CD4-positive, alpha-beta T cell (primary cell): ENCODE measurements at regions not wholly inside any gene's neighbourhood (a gene's known extent, or its start where the extent isn't known, plus 50 kb on each side); places are given as distances from the start of the nearest gene placed in this dataset.
"Not testable (repeated sequence)": the region's sequence is repeated elsewhere in the genome, so short reads cannot be mapped to it uniquely, and the experiment has no call there.

Source experiments
- ATAC-seq: fragments of 200-7000 bp; cut with Tn5 transposase; one replicate; pipeline ENCODE4 v1.10.0; 2022; ENCODE audit warnings: mild to moderate bottlenecking; ENCODE audit not compliant: poor library complexity
- CTCF ChIA-PET: fragments of 350-600 bp; sonication (Branson Sonifier 250); formaldehyde crosslinking; loops from one replicate; lab custom pipeline; 2021; ENCODE audit warnings: antibody characterized with exemption, inconsistent platforms; lab: Charles Lee
- POLR2A ChIA-PET: fragments of 350-600 bp; sonication (Branson Sonifier 250); formaldehyde crosslinking; loops from one replicate; lab custom pipeline; 2021; ENCODE audit warnings: antibody characterized with exemption, inconsistent platforms; lab: Charles Lee
- DNase-seq, 14 experiments: peaks; one replicate each; pipeline ENCODE4 v3.0.0-alpha.2; 2013 to 2020; ENCODE audit warnings: mixed read lengths in 2 of 14
- H3K27ac ChIP-seq, 2 donors: one replicate each; pipeline versions ENCODE4 v1.5.1 to v1.7.0; 2013; ENCODE audit warnings: low read length in 2 of 2, low read depth in 1 of 2, mild to moderate bottlenecking in 1 of 2
- H3K27me3 ChIP-seq, 2 experiments: 1 replicate in 1 of 2; 2 replicates in 1 of 2; pipeline versions ENCODE4 v1.6.1 to v1.7.0; 2013; ENCODE audit warnings: low read length in 2 of 2, control low read depth in 1 of 2, mild to moderate bottlenecking in 1 of 2, moderate library complexity in 1 of 2; ENCODE audit not compliant: insufficient read depth in 2 of 2, control insufficient read depth in 1 of 2
- H3K36me3 ChIP-seq: one replicate; pipeline ENCODE4 v1.6.1; 2013; ENCODE audit warnings: low read length, control low read depth; ENCODE audit not compliant: insufficient read depth
- H3K4me1 ChIP-seq: one replicate; pipeline ENCODE4 v1.6.1; 2013; ENCODE audit warnings: low read length, control low read depth; ENCODE audit not compliant: insufficient read depth
- H3K4me3 ChIP-seq: one replicate; pipeline ENCODE4 v1.5.1; 2013; ENCODE audit warnings: mild to moderate bottlenecking, low read length, moderate library complexity
- H3K9me3 ChIP-seq, 2 experiments: 1 replicate in 1 of 2; 2 replicates in 1 of 2; pipeline versions ENCODE4 v1.6.1 to v1.7.0; 2013; ENCODE audit warnings: low read length in 2 of 2, mild to moderate bottlenecking in 2 of 2, control low read depth in 1 of 2, moderate library complexity in 1 of 2; ENCODE audit not compliant: control insufficient read depth in 1 of 2, insufficient read depth in 1 of 2
- H3K27ac Mint-ChIP-seq: one replicate; pipeline ENCODE4 v1.8.0; 2020; ENCODE audit warnings: mixed read lengths
- H3K27me3 Mint-ChIP-seq: one replicate; pipeline ENCODE4 v1.8.0; 2021; ENCODE audit warnings: mixed read lengths
- H3K36me3 Mint-ChIP-seq: one replicate; pipeline ENCODE4 v1.8.0; 2021; ENCODE audit warnings: low read depth, mixed read lengths
- H3K4me1 Mint-ChIP-seq: one replicate; pipeline ENCODE4 v1.8.0; 2021; ENCODE audit warnings: low read depth, mixed read lengths
- H3K4me3 Mint-ChIP-seq: one replicate; pipeline ENCODE4 v1.8.0; 2020; ENCODE audit warnings: mild to moderate bottlenecking, mixed read lengths
- H3K9me3 Mint-ChIP-seq: one replicate; pipeline ENCODE4 v1.8.0; 2020; ENCODE audit warnings: mixed read lengths
- CTCF ChIP-seq: fragments of 200-600 bp; IDR thresholded peaks from one replicate; pipeline ENCODE4 v1.8.0; 2022; ENCODE audit warnings: antibody characterized with exemption, mild to moderate bottlenecking
- intact Hi-C, 2 experiments: fragments of 100-400 bp; cut with DNase I in 1 of 2; cut with micrococcal nuclease in 1 of 2; formaldehyde crosslinking; loops; one replicate each; pipeline versions ENCODE4 v1.15.1 to v1.9.0; 2023 to 2025; cut with DNase I, micrococcal nuclease

GRCh38 chr12:25686351-25686750 is 133.3 kb upstream of the LMNTD1 start:
- Mint-ChIP-seq H3K27ac (no peak overlapping the region), H3K4me1 (no peaks in the 10 kb centered on the region), H3K9me3 (no peaks in the 10 kb centered on the region), H3K36me3 (no peaks in the 10 kb centered on the region), H3K4me3 (no peak overlapping the region), H3K27me3 (no peaks in the 10 kb centered on the region)
- Histone ChIP-seq H3K27me3 (no peaks in the 10 kb centered on the region), H3K9me3 (peaks cover 0 to 8% of the 10 kb centered on the region in 2 experiments), H3K36me3 (no peaks in the 10 kb centered on the region), H3K4me1 (no peaks in the 10 kb centered on the region), H3K27ac (no peak overlapping the region), H3K4me3 (no peak overlapping the region)
- POLR2A ChIA-PET, result no interaction called here
- CTCF ChIA-PET, result no interaction called here
- ATAC-seq (no peak), DNase-seq (no peak)
- TF ChIP-seq CTCF, result no peak
- intact Hi-C loops, result no loop called here

DNA sequence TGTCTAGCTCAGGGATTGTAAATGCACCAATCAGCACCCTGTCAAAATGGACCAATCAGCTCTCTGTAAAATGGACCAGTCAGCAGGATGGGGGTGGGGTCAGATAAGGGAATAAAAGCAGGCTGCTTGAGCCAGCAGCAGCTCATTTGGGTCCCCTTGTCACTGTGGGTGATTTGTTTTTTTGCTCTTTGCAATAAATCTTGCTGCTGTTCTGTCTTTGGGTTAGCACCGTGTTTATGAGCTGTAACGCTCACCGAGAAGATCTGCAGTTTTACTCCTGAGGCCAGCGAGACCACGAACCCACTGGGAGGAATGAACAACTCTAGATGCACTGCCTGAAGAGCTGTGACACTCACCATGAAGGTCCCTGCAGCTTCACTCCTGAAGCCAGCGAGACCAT is 134.1 kb upstream of the LMNTD1 start:
- no peak overlapping the region for H3K27ac Mint-ChIP-seq
- intact Hi-C loops, result no loop called here
- H3K27me3 Mint-ChIP-seq, result no peaks in the 10 kb centered on the region
- no peaks in the 10 kb centered on the region for H3K36me3 ChIP-seq
- CTCF ChIA-PET, result no interaction called here
- H3K27ac ChIP-seq, result no peak overlapping the region
- peaks cover 0 to 8% of the 10 kb centered on the region in 2 experiments for H3K9me3 ChIP-seq
- no peak for ATAC-seq
- H3K4me3 ChIP-seq, result no peak overlapping the region
- POLR2A ChIA-PET, result no interaction called here
- TF ChIP-seq CTCF, result no peak
- H3K4me3 Mint-ChIP-seq, result no peak overlapping the region
- H3K9me3 Mint-ChIP-seq, result no peaks in the 10 kb centered on the region
- H3K4me1 Mint-ChIP-seq, result no peaks in the 10 kb centered on the region
- no peaks in the 10 kb centered on the region for H3K27me3 ChIP-seq
- H3K36me3 Mint-ChIP-seq, result no peaks in the 10 kb centered on the region
- no peaks in the 10 kb centered on the region for H3K4me1 ChIP-seq
- DNase-seq, result no peak

- H3K27ac Mint-ChIP-seq, H3K4me3 ChIP-seq, H3K27me3 Mint-ChIP-seq, H3K4me1 ChIP-seq, H3K36me3 Mint-ChIP-seq, H3K36me3 ChIP-seq, POLR2A ChIA-PET, intact Hi-C loops, H3K27me3 ChIP-seq, DNase-seq, H3K4me1 Mint-ChIP-seq, H3K9me3 ChIP-seq, H3K4me3 Mint-ChIP-seq, CTCF ChIA-PET, H3K27ac ChIP-seq, H3K9me3 Mint-ChIP-seq, ATAC-seq: not testable (repeated sequence)
Observed at GRCh38 chr12:25688851-25689250, 135.8 kb upstream of the LMNTD1 start.

DNA sequence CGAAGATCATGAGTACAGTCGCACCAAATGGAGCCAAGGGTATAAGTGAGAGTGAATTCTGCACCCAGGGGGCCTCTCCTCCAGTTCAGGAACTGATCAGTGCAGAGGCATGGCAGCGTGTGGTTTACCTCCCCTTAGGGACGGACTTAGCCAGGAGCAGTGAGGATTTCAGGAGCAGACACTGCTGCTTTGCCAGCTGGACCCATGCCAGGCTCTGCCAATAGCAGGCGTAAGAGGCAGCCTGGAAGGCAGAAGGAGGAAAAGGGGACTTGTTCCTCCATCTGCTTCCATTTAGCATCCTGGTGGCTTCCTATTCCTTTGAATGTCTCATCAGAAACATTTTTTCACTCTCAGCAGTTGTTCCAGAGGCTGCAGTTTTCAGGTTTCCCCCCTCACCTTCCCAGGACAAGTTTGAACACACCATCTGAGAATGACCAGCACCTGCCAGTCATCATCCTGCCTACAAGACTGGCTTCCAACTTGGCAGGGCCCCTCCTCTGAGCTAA is 137.0 kb upstream of the LMNTD1 start:
- ChIA-PET POLR2A (no interaction called here), CTCF (no interaction called here)
- H3K27ac ChIP-seq, result no peak overlapping the region
- no peak for TF ChIP-seq CTCF
- no peak overlapping the region for H3K4me3 ChIP-seq
- Mint-ChIP-seq H3K9me3 (no peaks in the 10 kb centered on the region), H3K4me1 (no peaks in the 10 kb centered on the region), H3K36me3 (no peaks in the 10 kb centered on the region), H3K4me3 (no peak overlapping the region), H3K27ac (no peak overlapping the region), H3K27me3 (no peaks in the 10 kb centered on the region)
- ATAC-seq (no peak), DNase-seq (no peak)
- peaks cover 0 to 8% of the 10 kb centered on the region in 2 experiments for H3K9me3 ChIP-seq
- intact Hi-C loops, result no loop called here
- no peaks in the 10 kb centered on the region for H3K4me1 ChIP-seq
- no peaks in the 10 kb centered on the region for H3K36me3 ChIP-seq
- no peaks in the 10 kb centered on the region for H3K27me3 ChIP-seq
